Right lobe of liver (tissue), 4 donors: ENCODE measurements at regions not wholly inside any gene's neighbourhood (a gene's known extent, or its start where the extent isn't known, plus 50 kb on each side); places are given as distances from the start of the nearest gene placed in this dataset.

ENCODE experiments used
- CTCF ChIP-seq, 4 donors: fragments of 200-600 bp in 3 of 4; fragments of 450-650 bp in 1 of 4; IDR thresholded peaks; one replicate each; pipeline versions ENCODE4 v1.5.1 to v1.8.0; 2016 to 2022; ENCODE audit warnings: antibody characterized with exemption in 4 of 4, mild to moderate bottlenecking in 2 of 4
- POLR2A ChIP-seq: fragments of 450-650 bp; IDR thresholded peaks from one replicate; pipeline ENCODE4 v1.6.1; 2017; ENCODE audit warnings: antibody characterized with exemption, mild to moderate bottlenecking
- donor health status: DM: no; HTN: no; CAD: no.
- donor health status: DM: no; HTN: no; CAD: no.
- donor health status: DM: no; HTN: yes; CAD: no.

- no peak for TF ChIP-seq CTCF (IDR thresholded peaks at IDR 0.05)
- no peak for TF ChIP-seq POLR2A
Observed at GRCh38 chr21:16145052-16145451, 415.3 kb downstream of the USP25 start.
